Naive B cell (primary cell): ENCODE measurements at regions not wholly inside any gene's neighbourhood (a gene's known extent, or its start where the extent isn't known, plus 50 kb on each side); places are given as distances from the start of the nearest gene placed in this dataset.

ENCODE experiments used
- ATAC-seq, 2 donors: fragments of 150-1000 bp; cut with Tn5 transposase; 2 replicates each; pipeline ENCODE4 v1.10.0; 2021; ENCODE audit warnings: low read depth in 2 of 2, mild to moderate bottlenecking in 2 of 2, moderate library complexity in 2 of 2
- DNase-seq: peaks from one replicate; pipeline ENCODE4 v3.0.0; 2022
- H3K27ac Mint-ChIP-seq, 6 donors: one replicate each; pipeline ENCODE4 v1.8.0; 2020 to 2022; ENCODE audit warnings: mild to moderate bottlenecking in 6 of 6, mixed read lengths in 6 of 6, moderate library complexity in 5 of 6, inconsistent platforms in 2 of 6
- H3K27me3 Mint-ChIP-seq, 3 donors: one replicate each; pipeline ENCODE4 v1.8.0; 2021 to 2022; ENCODE audit warnings: mixed read lengths in 3 of 3, mild to moderate bottlenecking in 1 of 3
- H3K36me3 Mint-ChIP-seq, 2 donors: one replicate each; pipeline ENCODE4 v1.8.0; 2020 to 2022; ENCODE audit warnings: mixed read lengths in 2 of 2, inconsistent platforms in 1 of 2, mild to moderate bottlenecking in 1 of 2
- H3K4me1 Mint-ChIP-seq, 3 donors: one replicate each; pipeline ENCODE4 v1.8.0; 2020 to 2022; ENCODE audit warnings: mixed read lengths in 3 of 3, inconsistent platforms in 1 of 3, mild to moderate bottlenecking in 1 of 3, moderate library complexity in 1 of 3
- H3K4me3 Mint-ChIP-seq, 8 donors: one replicate each; pipeline ENCODE4 v1.8.0; 2020 to 2022; ENCODE audit warnings: mild to moderate bottlenecking in 8 of 8, mixed read lengths in 8 of 8, moderate library complexity in 8 of 8, inconsistent platforms in 2 of 8
- H3K9me3 Mint-ChIP-seq, 7 donors: one replicate each; pipeline ENCODE4 v1.8.0; 2020 to 2022; ENCODE audit warnings: mixed read lengths in 7 of 7, mild to moderate bottlenecking in 5 of 7, inconsistent platforms in 2 of 7, moderate library complexity in 1 of 7

DNA sequence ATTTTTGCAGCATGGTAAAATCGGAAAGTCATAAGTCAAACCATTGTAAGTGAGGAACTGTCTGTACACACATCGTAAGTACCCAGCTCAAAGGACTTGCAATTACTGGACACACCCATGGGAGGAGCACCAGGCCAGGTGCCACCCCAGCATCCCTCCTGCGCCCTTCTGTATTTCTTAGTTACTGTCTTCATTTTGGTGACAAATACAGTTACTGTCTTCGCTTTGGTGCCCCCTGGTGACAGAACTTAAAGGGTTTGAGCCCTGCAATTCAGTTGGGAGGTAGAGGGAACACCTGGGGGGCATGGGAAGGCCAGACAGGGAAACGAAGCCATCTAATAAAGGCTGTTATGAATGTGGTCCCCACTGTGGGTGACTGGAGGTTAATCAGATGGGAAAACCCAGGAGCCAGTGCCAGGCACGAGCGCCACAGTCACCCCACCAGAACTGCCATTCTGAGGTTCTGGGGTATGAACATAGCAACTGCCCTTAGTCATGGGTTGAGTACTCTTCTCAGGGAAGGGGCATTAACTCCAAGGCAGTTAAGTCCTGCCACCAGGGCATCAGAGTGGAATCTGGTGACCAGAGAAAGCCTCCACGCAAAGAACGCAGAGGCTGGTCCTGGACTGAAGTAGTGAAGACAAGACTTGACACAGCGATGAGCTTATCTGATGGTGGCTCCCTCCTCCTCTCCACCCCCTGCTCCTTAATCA, 612.9 kb downstream of the PTPRU start:
- peak; percentile 8 for DNase-seq
- no peak for ATAC-seq
- Mint-ChIP-seq H3K9me3 (peaks cover 0 to 11% (median 3%) of the 10 kb centered on the region in 7 donors), H3K27ac (peak overlapping the region in 1 of 6 donors; percentile 49), H3K36me3 (no peaks in the 10 kb centered on the region), H3K4me3 (no peak overlapping the region), H3K27me3 (peaks cover 21 to 26% (median 24%) of the 10 kb centered on the region in 3 donors), H3K4me1 (no peaks in the 10 kb centered on the region)

DNA sequence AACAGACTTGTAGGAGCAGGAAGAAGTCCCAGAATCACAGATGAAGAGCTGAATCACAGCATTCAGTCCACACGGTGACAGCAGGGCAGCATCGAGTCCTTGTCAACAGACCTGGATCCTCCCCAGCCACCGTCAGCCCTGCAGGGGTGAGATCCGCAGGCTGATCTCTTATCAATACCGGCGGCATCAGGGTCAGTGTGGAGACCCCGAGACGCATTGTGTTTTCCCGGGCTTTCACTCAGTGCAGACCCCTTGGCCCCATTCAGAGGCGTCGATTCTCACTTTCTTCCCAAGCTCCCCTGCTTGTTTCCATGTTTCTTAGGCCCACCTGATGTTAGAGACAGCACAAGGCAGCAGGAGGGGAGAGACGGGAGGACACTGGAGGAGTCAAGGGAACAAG, 609.6 kb downstream of the PTPRU start:
- H3K27ac Mint-ChIP-seq: no peak overlapping the region
- no peak overlapping the region for H3K4me3 Mint-ChIP-seq
- H3K9me3 Mint-ChIP-seq: peaks cover 12 to 38% (median 18%) of the 10 kb centered on the region in 7 donors
- no peak for ATAC-seq
- peaks cover 13 to 25% (median 21%) of the 10 kb centered on the region in 3 donors for H3K27me3 Mint-ChIP-seq
- DNase-seq: no peak
- no peaks in the 10 kb centered on the region for H3K4me1 Mint-ChIP-seq
- peaks cover 7 to 11% of the 10 kb centered on the region in 2 donors for H3K36me3 Mint-ChIP-seq

DNA sequence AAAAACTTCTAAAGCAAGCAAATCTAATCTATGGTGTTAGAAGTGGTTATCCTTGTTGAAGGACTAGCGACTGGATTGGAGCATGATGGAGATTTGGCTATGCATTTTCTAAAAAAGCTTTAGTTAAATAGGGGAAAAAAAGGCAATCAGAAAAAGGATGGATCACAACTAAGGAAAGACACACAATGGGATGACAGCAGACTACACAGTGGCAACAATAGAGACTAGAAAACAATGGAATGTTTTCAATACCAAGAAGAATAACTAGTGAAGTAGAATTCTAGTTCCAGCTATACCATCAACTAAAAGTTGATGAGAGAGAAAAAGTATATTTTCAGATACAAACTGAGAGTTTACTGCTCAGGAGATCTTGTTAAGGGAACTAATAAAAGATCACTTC, 605.8 kb downstream of the PTPRU start:
- Mint-ChIP-seq H3K9me3 (peaks cover 10 to 29% (median 15%) of the 10 kb centered on the region in 7 donors), H3K4me3 (no peak overlapping the region), H3K36me3 (peaks cover 7 to 11% of the 10 kb centered on the region in 2 donors), H3K27ac (no peak overlapping the region), H3K4me1 (no peaks in the 10 kb centered on the region), H3K27me3 (peaks cover 5 to 25% (median 20%) of the 10 kb centered on the region in 3 donors)
- no peak for ATAC-seq
- no peak for DNase-seq

DNA sequence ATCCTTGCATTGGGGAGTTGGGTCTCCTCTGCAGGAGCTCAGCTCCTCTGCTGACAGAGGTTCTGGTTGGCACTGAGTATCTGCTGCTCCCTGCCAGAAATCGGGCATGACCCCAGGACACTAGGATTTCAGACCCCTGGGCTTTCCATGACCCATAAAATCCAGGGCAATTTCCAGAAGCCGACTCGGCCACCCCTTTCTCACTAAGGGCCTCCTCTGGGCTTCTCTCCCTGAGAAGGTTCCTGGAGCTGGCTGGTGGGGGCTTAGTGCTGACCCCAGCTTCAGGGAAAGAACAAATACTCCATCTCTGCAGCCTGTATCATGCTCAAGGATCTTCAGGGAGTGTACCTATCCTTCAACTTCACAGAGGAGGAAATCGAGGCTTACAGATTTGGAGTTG, 603.4 kb downstream of the PTPRU start:
- DNase-seq (no peak), ATAC-seq (no peak)
- Mint-ChIP-seq H3K27ac (no peak overlapping the region), H3K27me3 (peaks cover 11 to 31% (median 21%) of the 10 kb centered on the region in 3 donors), H3K9me3 (peaks cover 10 to 29% (median 15%) of the 10 kb centered on the region in 7 donors), H3K36me3 (peaks cover 7 to 11% of the 10 kb centered on the region in 2 donors), H3K4me1 (peaks cover 0 to 4% (median 0%) of the 10 kb centered on the region in 3 donors), H3K4me3 (no peak overlapping the region)

DNA sequence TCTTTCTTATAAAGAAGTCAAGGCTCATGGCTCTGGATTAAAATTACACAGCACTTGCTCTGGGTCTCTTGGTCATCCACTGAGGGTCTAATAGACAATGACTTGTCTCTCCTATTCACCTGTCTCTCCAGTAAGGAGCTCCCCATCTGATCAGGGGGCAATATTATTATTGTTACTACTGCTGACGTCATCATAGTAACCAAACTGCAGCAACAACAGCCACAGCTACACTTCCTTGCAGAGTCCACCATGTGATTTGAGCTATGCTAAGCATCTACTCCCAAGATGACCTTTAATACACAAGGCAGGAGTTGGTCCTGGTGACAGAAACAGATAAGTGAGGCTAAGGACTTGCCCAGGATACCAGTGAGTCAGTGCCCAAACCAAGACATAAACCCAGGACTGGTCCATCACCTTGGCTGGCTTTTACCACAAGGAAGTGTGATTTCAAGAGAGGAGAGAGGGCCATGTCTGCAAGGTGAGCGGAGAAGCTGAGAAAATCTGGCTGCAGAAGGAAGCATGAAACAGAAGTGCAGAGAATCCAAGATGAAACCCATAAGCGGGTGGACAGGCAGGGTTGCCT, 602.5 kb downstream of the PTPRU start:
- Mint-ChIP-seq H3K36me3 (peaks cover 7 to 11% of the 10 kb centered on the region in 2 donors), H3K4me3 (no peak overlapping the region), H3K27me3 (peaks cover 11 to 38% (median 21%) of the 10 kb centered on the region in 3 donors), H3K27ac (no peak overlapping the region), H3K4me1 (peaks cover 0 to 4% (median 0%) of the 10 kb centered on the region in 3 donors), H3K9me3 (peaks cover 10 to 24% (median 14%) of the 10 kb centered on the region in 7 donors)
- DNase-seq (no peak), ATAC-seq (no peak)

DNA sequence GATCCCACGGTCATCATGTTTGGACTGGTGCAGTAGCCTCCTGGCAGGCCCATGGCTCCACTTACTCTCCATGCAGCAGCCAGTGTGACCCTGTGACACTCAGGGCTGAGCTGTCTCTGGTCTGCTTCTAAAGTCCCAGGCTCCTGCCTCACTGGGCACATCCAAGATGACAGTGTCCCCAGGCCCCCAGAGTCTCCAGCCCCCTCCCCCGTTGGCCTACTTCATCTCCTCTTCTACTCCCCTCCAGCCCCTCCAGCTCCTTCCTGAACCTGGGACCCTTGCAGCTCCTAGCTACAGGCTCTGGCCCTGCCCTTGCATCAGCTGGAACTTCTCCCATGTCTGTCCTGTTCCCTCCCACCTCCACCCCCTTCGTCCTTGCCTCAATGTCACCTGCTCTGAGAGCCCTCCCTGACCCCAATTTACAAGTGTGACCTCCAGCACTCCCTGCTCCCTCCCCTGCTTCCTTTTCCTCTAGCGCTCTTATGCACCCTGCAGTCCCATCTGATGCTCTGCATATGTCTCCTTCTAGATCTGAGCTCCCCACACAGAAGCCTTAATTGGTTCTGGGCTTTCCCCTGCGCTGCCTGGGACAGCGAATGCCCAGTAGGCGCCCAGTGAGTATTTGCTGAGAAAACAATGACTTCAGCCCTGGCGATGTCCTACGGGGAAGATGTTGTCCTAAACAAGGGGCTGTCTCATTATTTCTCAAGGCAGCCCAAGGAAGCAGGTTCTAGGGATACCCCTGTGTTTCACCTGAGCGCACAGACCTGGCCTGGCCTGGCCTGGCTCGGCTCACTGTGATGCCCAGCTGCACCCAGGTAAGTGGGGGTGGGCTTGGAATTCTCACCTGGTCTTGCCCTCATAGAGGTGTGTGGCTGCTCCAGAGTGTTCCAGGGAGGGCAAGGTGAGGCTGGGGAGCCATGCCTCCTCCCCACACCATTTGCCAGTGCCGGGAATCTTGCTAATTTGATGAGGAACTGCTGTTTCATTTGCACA, 600.6 kb downstream of the PTPRU start:
- peaks cover 13 to 36% (median 15%) of the 10 kb centered on the region in 3 donors for H3K27me3 Mint-ChIP-seq

DNA sequence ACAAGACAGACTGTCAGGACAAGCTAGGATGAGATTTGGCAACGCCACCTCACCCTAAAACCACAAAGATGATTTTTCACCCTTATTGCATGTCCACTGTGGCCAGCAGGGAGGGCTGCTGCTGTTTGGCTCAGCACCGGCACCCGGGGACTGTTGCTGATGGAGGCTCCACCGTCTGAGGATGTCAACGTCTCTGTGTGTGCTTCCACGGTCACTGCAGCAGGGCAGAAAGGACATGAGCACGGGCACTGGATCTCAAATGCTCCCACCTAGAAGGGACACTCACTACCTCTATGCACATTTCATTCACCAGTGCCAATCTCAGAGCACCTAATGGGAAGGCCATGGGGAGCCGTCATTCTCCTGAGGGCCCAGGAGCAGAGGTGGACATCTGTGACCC, 599.6 kb downstream of the PTPRU start:
- DNase-seq (no peak), ATAC-seq (no peak)
- Mint-ChIP-seq H3K4me1 (peaks cover 0 to 4% (median 0%) of the 10 kb centered on the region in 3 donors), H3K36me3 (no peaks in the 10 kb centered on the region), H3K27me3 (peaks cover 15 to 36% (median 22%) of the 10 kb centered on the region in 3 donors), H3K4me3 (no peak overlapping the region), H3K9me3 (no peaks in the 10 kb centered on the region), H3K27ac (no peak overlapping the region)

More for the DNA sequence above, 600.6 kb downstream of the PTPRU start:
- DNase-seq (no peak), ATAC-seq (no peak)
- Mint-ChIP-seq H3K4me1 (peaks cover 0 to 4% (median 0%) of the 10 kb centered on the region in 3 donors), H3K4me3 (no peak overlapping the region), H3K36me3 (no peaks in the 10 kb centered on the region), H3K9me3 (peaks cover 3 to 10% (median 4%) of the 10 kb centered on the region in 7 donors), H3K27ac (no peak overlapping the region)

DNA sequence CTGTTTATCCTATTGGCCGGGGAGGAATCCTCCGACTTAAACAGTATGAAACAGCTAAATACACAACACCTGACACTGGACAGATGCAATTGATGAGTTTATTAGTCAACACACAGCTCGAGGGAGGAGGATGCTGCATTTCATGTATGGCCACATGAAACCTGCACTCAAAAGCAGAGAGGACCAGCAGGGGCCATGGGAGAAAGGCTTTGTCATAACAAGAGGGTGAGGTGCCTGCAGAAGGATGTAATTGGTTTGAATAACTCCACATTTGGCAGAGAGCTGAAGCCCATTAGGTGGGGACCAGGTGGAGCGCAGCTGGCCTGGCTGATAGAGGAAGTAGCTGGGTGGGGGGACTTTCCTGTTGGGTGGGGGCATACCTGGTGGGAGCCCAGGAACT, 599.1 kb downstream of the PTPRU start:
- Mint-ChIP-seq H3K9me3 (no peaks in the 10 kb centered on the region), H3K36me3 (no peaks in the 10 kb centered on the region), H3K4me1 (peaks cover 0 to 4% (median 0%) of the 10 kb centered on the region in 3 donors), H3K4me3 (no peak overlapping the region), H3K27me3 (peaks cover 14 to 34% (median 22%) of the 10 kb centered on the region in 3 donors), H3K27ac (peak overlapping the region in 1 of 6 donors; percentile 24)
- DNase-seq (no peak), ATAC-seq (no peak)

DNA sequence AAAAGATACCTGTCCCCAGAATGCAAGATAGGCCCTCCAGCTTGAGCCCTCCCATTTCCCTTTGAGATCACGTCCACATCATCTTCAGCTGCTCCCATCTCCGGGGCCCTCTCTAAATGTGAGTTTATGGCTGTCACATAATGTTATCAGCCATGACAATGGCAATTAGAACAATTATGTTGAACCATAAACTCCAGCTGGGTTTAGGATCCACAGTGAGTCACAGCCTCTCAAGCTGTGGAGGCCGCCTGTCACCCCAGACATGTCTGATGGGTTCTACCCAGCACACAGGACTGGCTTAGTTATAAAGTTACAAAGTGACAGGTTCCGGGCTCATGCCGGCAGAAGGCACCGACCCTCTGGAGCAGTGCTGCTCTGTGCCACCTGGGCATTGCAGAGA, 597.3 kb downstream of the PTPRU start:
- no peak overlapping the region for H3K4me3 Mint-ChIP-seq
- no peaks in the 10 kb centered on the region for H3K9me3 Mint-ChIP-seq
- DNase-seq: no peak
- H3K4me1 Mint-ChIP-seq: peaks cover 0 to 5% (median 4%) of the 10 kb centered on the region in 3 donors
- H3K27me3 Mint-ChIP-seq: peaks cover 4 to 24% (median 22%) of the 10 kb centered on the region in 3 donors
- no peaks in the 10 kb centered on the region for H3K36me3 Mint-ChIP-seq
- H3K27ac Mint-ChIP-seq: no peak overlapping the region
- no peak for ATAC-seq

DNA sequence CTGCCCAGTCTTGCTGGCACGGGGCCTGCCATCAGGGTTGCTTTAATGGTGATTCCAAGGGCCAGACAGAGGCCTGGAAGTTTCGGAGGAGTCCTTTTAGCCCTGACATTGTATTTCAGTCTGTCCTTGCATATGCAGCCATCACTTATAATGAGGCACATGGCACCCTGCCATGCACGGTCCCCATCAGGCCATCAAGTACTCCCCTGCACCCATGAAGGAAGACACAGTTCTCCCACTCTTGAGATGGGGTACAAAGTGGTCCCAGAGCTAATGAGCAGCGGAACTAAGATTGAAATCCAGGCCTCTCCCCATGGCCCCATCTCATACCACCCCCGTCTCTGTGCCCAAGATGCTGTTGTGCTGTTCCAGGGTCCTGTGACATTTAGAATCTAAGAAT, 596.6 kb downstream of the PTPRU start:
- no peaks in the 10 kb centered on the region for H3K9me3 Mint-ChIP-seq

DNA sequence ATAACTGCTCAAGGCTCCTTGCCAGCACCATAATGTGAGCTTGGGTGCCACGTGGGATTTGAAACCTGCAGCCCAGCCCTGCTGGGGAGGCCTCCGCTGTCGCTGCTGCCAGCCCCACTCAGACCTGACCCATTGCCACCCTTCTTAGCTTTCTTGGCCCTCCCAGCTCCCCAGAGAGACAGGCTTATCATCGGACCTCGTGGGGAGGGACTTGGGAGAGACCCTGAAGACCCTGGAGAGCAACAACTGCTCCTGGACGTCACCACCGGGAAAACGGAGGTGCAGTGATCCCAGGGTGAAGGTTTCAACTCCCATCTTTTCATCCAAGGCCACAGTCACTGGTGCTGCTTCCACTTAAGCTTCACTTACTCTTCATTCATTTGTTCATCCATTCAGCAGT, 596.1 kb downstream of the PTPRU start:
- no peak overlapping the region for H3K27ac Mint-ChIP-seq

More for the DNA sequence above, 596.6 kb downstream of the PTPRU start:
- Mint-ChIP-seq H3K27me3 (peaks cover 0 to 25% (median 25%) of the 10 kb centered on the region in 3 donors), H3K27ac (no peak overlapping the region), H3K36me3 (no peaks in the 10 kb centered on the region), H3K4me3 (no peak overlapping the region), H3K4me1 (peaks cover 0 to 5% (median 4%) of the 10 kb centered on the region in 3 donors)
- ATAC-seq (no peak), DNase-seq (no peak)

DNA sequence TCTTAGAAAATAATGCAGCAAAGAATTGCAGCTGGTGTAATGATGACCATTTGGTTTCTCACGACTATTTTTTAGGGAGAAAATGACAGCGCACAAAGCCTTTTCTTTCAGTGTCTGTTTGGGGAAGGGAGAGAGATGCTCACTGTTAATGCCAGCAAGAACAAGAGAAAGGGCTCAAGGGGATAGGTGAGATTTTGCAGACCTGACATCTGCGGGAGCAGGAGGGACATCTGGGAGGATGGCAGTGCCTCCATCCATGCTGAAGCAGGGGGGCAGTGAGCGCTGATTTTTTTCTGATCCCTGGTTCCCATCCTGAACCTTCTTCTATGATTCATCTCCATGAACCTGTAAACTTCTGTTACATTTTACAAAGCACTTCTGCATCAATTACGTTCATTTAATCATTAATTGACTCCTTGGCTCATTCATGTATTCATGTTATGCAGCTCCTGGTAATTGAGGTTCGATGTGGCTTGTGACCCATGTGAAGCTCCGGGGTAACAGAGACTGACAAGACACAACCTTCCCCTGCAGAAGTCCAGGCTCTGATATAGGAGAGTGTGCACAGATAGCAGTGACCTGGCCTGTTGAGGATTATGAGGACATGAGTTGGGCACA, 595.3 kb downstream of the PTPRU start:
- Mint-ChIP-seq H3K9me3 (no peaks in the 10 kb centered on the region), H3K27me3 (peaks cover 0 to 23% (median 22%) of the 10 kb centered on the region in 3 donors), H3K4me3 (no peak overlapping the region), H3K4me1 (peaks cover 0 to 5% (median 4%) of the 10 kb centered on the region in 3 donors), H3K36me3 (no peaks in the 10 kb centered on the region), H3K27ac (no peak overlapping the region)
- ATAC-seq: no peak
- DNase-seq: no peak

More for the DNA sequence above, 596.1 kb downstream of the PTPRU start:
- Mint-ChIP-seq H3K27me3 (peaks cover 0 to 30% (median 29%) of the 10 kb centered on the region in 3 donors), H3K36me3 (no peaks in the 10 kb centered on the region), H3K4me1 (peaks cover 0 to 5% (median 4%) of the 10 kb centered on the region in 3 donors), H3K4me3 (no peak overlapping the region), H3K9me3 (no peaks in the 10 kb centered on the region)
- ATAC-seq (no peak), DNase-seq (no peak)

DNA sequence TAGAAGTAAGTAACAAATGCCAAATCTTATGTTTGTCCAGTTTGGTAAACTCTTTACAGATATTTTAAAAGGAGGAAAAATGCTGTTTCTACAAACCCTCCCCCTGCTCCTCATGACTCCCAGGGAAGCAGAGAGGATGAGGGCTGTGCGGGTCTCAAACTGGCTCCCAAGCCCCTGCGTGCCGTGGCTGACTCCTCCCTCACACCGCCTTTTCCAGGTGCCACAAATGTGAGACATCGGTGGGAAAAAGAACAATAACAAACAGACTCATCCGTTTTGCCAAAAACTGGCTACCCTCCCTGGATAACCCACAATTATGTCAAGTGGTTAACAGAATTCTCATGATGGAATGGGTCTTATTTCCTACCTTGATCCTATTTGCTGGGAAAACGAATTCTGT, 594.6 kb downstream of the PTPRU start:
- H3K4me1 Mint-ChIP-seq: peaks cover 0 to 5% (median 4%) of the 10 kb centered on the region in 3 donors
- no peak overlapping the region for H3K4me3 Mint-ChIP-seq
- H3K36me3 Mint-ChIP-seq: no peaks in the 10 kb centered on the region
- no peak overlapping the region for H3K27ac Mint-ChIP-seq
- H3K27me3 Mint-ChIP-seq: peaks cover 0 to 20% (median 15%) of the 10 kb centered on the region in 3 donors
- DNase-seq (no peak), ATAC-seq (no peak)
- H3K9me3 Mint-ChIP-seq: no peaks in the 10 kb centered on the region
